NCI-H1436 (cell line): ENCODE measurements at regions not wholly inside any gene's neighbourhood (a gene's known extent, or its start where the extent isn't known, plus 50 kb on each side); places are given as distances from the start of the nearest gene placed in this dataset.

Experiments
- DNase-seq: peaks from one replicate; lab custom pipeline; 2025; lab: John Stamatoyannopoulos, UW

DNA sequence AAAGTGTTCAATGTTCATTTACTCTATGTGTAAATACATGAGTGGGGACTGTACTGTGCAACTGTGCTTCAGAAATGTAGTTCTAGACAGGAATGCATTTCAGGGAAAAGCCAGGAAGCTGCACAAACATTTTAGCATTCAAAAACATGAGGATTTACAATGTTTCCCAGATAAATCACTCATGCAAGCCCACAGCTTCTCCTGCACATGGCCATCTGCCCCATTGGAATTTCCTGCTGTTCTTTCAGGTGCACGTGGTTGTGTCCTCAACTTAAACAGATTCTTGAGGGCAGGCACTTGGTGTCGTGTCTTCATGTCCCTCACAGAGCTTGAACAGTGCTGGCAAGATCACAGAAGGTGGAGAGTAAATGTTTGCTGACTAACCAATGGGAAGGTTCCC, 101.5 kb downstream of the UNC5CL start:
- no peak for DNase-seq

DNA sequence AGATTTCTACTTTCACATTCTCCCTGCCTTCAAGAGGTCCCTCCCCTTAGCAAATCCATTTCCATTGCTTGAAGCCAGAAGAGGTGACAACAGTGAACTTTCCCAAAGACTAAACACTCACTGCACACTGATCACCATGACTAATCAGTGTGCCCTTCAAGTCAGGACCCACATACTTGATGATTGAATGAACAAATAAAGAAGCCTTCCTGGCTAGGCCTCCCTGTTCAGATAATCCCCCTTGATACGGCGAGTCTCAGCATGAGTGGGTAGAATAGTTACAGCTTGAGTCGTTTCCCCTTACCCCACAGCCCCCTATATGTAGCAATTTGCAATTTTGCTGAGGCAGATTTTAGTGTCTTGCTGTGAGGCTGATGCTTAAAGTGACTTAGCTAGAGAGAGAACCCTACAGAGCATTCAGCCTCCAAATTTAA, 102.2 kb downstream of the UNC5CL start:
- DNase-seq = no peak

DNA sequence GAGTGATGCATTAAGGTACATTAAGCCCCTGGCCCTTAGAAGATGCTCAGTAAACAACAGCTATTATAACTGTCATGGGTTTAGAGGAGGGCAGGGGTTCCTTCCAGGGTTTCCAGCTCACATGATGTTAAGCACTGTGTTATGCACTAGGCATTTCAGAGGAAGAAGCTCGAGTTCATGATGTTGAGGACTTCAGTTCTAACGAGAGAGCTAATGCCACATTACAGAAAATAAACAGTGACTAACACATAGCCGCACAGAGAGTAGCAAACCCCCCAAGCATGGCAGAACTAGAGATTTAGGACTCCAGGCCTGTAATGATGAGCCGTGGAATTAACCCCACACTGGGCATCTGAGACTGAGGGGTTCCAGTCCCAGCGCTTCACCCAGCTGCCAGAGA, 105.2 kb downstream of the UNC5CL start:
- DNase-seq = no peak

DNA sequence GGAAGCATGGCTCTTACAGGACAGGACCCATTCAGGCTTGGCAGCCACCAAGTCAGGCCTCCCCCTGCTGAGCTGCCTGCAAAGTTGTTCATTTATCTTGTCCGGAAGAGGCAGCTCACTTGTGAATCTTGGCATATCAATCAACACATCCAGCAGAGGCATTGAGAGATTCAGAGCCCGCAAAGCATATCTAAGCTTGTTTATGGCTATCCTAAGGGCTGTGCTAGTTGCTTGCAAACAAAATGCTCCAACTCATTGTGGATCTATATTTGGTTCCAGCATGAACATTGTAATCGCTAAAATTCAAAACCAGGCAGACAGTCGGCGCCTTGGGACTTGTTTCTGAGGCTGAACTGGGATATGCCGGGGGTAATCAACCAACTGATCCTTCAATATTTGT, 106.1 kb downstream of the UNC5CL start:
- no peak for DNase-seq

DNA sequence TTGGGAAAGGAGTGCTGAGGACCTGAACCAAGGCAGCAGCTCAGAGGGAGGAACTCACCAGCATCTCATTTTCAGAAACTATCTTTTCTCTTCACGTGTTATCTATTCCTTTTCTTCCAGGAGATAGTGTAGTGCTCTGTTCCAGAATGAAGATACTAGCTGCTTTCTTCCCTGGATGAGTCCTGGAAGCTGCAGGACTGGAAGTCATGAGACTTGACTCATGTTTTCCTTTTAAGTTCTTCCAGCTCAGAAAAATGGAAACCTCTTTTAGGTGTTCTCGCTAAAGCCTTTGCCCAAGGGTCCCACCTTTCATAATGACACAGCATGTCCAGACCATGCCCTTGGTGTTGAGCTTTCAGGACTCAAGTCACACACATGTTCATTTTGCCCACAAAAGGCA, 106.7 kb downstream of the UNC5CL start:
- no peak for DNase-seq

DNA sequence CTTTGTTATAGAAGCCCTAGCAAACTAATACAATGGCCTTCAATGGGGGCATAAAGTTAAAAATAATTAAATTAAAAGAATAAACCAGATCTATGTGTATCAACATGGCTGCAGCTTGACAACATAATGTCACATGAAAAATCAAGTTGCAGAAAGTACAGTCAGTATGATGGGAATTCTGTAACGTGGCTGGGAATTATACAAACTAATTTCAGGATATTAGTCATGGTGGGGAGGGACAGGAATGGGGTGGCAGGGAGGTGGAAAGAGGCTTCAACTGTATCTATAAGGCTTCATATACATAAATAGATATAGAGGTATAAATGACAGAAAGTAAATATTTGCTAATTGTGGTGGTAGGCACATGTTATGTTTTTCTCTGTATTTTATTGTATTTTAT, 107.1 kb downstream of the UNC5CL start:
- DNase-seq = no peak

DNA sequence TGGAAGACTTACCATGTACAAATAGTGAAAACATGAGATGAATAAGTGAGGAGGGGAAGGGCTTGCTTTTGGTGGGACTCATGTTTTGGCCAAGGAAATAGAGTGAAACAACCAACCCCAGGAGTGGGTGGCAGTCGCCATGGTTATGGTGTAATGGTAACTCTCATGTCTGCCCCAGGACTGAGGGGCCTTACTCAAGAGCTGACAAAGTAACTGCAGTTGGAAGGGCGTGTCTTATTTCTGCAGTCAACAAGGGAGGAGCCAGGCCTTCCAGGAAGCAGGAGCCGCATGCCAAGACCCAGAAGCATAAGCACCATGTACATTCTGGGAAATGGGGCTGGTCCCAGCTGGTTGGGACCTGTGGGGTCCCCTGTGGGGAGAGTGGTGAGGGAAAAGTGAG, 108.5 kb downstream of the UNC5CL start:
- DNase-seq = no peak

DNA sequence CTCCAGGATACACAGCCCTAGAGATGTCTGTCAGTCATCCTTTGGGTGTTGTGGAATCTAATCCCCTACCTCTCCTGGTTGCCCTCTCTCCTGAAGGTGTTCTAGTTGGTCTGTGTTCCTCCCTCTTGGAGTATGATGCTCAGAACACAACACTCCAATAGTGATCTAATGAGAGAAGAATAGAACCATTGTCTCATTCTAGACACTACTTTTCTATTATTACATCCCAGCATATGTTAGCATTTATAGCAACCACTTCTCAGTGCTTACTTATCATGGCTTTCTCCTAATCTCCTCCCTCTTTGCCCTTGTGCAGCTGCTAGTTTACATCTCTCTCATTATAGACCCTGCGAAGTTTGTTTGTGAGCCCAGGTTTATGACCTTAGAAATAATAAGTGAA, 109.0 kb downstream of the UNC5CL start:
- DNase-seq = no peak

DNA sequence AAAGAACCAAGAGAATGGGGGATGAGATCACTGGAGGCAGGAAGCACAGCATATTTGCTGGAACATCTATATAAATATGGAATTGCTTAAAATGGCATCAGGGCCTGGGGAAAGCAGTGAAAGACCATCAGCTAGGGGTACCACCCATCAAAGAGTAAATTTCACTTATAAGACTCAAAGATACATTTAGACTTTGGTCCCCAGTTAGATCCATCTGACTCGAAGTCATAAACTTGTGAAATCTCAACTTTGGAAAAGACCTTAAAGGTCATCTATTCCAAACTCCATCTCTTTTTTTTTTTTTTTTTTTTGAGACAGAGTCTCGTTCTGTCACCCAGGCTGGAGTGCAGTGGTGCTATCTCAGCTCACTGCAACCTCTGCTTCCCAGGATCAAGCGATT, 109.8 kb downstream of the UNC5CL start:
- no peak for DNase-seq

DNA sequence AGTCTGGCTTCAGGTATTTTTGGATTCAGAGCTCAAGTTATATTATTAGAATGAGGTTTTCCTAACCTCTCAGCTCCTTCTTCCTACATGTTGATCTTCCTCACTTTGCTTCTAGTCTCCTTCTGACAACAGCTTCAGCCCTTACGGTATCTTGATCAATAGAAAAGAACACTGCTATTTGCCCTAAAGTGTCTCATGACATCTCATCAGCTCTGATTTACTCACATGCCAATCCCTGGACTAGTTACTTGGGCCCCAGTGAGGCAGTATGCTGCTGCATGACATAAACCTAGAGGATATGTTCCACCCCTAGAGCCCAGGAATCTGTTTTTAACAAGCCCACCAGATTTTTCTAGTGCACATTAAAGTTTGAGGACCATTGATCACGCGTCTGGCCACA, 110.3 kb downstream of the UNC5CL start:
- no peak for DNase-seq

DNA sequence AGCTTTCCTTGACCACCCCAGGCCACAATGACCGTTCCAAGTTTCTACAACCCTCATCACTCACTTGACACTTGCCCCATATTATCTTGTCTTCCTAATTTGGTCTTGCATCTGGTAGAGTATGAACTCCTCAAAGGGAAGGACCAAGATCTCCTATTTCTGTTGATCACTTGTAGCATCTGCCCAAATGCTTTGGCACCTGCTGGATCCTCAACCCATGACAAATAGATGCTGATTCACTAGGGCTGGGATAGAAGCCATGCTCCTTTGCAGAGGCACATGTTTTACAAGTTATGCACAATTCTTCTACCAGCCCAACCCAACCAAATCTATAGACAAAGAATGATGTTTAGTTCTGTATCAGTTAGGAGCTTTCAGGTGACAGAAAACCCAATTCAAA, 110.7 kb downstream of the UNC5CL start:
- no peak for DNase-seq

DNA sequence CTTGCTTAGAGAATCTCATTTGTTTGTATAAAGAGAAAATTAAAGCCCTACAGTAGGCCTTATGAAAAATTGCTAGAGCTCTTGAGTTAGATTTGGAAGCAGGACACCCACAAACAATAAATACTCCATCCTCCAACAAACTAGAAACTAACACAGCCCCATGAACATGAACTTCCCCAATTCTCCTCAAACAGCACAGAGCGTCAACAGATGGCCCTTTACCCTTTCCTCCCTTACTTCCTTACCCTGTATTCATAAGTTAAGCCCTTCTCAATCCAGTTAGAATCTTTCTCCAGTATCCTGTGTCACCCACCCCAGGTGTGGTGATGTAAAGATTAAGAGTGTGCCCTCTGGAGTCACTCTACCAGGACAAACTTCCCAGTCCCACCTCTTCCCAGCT, 113.7 kb downstream of the UNC5CL start:
- no peak for DNase-seq

DNA sequence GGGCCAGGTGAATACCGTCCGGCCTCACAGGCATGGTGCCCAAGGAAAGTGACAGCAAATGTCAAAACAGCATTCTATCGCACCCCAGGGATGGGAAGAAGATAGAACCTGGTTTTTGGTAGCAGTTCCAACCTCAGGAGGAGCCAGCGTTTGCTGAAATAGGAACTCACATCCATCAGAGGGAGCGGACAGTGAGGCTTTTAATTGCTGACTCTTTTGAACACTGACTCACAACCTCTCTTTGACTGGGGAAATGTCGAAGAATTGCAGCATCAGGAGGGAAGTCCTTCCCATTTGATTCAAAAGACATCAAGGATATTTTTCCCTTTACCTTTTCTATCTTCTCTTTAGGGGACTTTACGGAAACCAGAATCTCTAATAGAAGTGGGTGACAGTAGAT, 114.2 kb downstream of the UNC5CL start:
- no peak for DNase-seq

DNA sequence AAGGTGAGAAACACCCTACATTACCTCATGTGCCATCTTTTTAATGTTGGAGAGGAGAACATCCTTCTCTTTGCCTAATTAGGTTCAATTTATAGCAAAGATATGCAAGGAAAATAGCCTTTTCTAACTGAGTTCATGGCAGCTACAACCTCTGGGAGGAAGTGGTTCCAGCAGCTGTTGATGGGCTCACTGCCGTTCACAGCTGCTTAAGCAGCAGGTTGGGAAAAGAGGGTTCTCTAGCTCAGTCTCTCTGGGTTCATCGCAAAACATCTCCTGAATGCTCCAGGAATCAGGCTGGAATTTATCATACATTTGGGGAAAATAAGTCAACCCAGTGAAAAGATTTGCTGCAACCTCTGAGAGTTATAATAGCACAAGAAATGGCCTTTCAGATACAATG, 115.1 kb downstream of the UNC5CL start:
- DNase-seq = no peak

DNA sequence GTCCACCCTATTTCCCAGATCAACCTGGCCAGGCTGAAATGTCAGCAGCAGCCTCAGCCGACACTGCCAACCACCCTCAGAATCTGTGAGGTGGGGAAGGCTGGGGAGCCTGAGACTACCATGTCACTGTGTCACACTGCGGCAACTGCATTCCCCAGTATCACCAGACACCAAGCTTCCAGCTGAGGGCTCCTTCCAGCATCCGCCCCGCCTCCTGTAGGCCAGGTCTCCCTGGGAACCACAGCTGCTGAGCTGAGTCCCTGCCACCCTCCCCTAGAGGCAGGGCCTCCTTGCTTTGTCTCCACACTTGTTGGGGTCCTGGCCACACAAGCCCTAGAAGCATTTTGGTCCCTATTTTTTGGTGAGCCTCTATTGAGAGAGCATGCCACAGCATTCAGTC, 115.7 kb downstream of the UNC5CL start:
- no peak for DNase-seq

DNA sequence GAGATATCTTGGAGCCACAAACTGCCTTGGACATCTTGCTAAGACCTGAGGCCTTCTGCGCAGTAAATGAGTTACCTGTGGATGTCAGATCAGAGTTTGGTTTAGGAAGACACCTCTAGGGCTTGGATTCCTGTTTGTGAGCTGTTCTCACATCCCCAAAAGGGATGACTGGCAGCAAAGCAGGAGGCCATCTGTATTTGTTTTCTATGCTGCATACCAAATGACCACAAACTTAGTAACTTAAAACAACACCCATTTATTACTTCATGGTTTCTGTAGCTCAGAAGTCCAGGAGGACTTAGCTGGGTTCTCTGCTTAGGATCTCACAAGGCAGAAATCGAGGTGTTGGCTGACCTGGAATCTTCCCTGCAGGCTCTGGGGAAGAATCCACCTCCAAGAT, 116.7 kb downstream of the UNC5CL start:
- DNase-seq = no peak

DNA sequence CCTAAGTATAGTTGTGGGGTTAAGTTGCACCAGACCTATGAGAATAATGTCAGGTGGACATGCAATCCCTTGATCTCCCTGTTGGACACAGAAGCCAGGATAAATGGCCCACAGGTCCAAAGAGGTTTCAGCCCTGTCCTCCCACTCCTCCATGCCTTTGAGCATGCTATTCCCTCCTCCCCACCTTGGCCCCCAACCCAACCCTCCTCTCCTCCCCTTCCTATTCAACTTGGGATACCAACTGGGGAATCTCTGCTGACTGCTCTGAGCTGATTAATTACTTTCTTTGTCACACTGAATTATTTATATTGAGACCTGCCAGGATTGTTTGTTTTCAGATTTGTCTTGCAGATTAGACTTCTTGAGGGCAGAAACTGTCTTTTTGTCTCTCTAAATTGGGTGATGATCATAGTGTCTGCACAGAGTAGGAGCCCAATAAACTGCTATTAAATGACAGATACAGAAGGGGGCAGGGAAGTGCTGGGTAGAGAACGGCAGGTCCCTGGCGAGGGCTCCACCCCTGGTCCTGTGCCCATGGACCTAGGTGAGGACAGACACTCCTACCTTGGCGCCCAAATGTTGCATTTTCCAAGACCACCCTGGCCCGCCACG, 120.9 kb downstream of the UNC5CL start:
- no peak for DNase-seq

DNA sequence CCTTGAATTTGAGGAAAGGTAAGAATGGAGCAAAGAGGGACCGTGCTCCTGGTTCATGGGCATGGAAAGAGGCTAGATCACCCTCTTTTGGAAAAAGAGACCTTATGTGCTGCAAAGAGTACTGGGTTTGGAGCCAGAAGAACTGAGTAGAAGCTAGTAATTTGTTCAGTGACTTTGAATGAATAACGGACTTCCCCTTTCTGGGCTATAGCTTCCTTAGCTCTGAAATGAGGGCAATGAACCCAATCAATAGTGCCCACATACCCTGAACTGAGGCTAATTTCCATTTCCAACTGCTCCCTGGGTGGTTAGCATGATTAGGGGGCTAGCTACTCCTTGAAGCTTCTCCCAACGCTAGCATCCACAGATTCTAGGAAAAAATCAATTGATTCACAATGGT, 121.4 kb downstream of the UNC5CL start:
- DNase-seq = no peak

DNA sequence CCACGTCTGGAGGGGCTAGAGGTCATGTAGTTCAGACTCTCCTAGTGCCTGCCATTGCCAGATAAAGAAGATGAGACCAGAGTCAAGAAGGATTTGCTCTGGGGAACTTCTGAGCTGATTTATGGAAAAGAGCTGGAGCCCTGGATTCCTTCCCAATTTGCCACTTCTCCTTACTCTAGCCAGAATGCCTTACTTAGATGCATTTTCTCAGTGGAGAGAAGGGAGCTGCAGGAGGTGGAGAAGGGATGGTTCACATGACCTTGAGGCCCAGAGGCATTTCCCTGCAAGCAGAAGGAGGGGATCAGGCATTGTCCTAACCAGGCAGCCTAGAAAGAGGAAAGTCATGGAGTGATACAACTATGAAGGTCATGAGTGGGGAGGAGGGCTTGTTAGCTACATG, 122.2 kb downstream of the UNC5CL start:
- no peak for DNase-seq

DNA sequence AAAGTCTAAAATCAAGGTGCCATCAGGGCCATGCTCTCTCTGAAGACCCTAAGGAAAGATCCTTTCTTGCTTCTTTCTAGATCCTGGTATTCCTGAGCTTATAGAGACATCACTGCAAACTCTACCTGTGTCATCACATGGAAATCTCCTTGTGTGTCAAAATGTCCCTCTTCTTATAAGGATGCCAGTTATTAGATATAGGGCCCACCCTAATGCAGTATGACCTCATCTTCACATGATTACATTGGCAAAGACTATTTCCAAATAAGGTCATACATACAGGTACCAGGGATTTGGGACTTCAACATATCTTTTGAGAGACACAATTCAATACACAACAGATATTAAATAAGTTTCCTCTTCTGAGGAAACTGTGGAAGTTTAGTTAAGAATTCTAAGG, 123.9 kb downstream of the UNC5CL start:
- DNase-seq = no peak

DNA sequence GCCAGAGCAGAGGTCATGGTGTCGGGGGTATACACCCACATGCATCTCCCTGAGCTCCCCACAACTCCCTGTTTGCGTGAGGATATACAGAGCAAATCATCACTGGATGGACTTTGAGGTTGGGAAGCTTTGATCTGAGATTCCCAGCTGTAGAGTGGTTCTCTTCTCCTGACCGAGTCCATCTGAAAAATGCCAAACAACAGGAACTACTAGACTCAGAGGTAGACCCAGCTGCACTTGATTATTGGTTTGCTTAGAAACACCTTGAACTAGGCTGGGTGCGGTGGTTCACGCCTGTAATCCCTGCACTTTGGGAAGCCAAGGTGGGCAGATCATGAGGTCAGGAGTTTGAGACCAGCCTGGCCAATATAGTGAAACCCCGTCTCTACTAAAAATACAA, 125.0 kb downstream of the UNC5CL start:
- no peak for DNase-seq

DNA sequence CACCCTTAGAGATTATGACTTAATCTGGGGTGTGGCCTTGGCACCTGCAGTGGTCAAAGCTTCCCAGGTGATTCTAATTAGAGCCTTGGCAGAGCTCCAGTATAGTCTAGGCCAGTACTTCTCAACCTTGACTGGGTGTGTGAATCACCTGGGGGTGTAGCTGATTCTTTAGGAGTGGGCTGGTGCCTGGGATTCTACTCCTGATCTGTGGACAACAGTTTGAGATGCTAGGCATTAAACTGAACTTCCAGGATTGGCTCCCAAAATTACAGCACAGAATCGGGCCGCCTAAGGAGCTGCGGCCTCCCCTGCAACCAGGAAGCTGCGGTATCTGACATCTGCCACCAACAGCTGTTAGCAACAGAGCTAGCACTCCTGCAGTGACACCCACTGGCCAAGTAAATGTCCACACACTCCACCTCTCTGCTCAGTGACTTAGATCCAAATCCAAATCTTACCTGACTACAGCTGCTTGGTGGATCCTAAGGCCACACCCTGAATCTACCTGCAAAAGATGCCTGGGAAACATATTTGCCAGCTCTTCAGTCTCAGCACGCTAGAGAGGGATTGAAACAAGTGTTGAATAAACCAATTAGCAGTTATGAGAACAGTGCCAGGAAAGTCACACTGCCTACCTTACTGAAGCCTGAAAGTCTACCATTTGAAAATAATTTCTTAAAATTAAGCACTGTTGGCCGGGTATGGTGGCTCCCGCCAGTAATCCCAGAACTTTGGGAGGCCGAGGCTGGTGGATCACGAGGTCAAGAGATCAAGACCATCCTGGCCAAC, 126.7 kb downstream of the UNC5CL start:
- DNase-seq = no peak

DNA sequence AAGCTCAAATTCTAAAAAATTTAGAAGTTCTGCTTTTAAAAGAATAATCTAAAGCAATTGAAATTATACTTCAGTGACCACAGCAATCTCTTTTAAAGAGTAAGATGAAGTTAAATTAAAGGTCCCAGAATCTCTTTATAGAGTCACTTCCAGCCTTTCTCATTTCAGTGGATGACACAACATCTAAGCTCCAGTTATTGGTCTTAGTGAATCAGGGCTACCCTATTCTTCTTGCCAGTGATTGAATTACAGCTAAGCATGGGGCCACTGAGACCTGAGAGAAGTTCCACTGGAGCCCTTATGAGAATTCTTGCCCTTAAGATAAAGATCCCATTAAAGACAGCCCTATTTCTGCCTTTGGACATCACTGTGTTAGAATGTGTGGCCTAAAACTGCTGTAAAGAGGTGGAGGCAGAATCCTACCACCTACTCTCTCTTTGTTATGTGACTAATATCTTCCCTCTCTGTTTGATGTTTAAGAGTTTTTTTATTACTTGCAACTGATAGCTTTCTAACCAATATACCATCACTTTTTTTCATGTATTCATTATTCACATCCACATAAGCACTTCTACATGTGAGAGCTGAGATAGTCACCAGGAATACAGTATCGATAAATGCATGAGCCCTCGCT, 128.6 kb downstream of the UNC5CL start:
- DNase-seq = no peak

DNA sequence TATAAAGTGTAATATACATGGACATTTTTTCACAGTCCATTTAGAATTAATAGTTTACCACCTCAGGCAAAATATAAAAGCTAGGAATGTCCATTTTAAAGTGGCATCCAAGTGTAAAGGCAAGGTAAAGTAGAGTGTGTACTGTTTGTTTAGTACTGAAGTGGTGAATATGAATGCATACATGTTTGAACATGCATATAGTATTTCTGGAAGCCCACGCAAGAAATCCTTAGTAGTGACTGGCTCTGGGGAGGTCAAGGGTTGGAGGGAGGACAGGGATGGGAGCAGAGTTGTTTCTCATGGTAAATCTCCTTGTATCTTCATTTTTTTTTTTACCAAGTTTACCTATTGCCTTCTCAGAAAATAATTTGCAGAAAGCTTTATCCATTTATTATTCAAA, 129.2 kb downstream of the UNC5CL start:
- DNase-seq = no peak
